ENCODE measurements at regions not wholly inside any gene's neighbourhood (a gene's known extent, or its start where the extent isn't known, plus 50 kb on each side); places are given as distances from the start of the nearest gene placed in this dataset.

- H3K36me3 ChIP-seq: no peaks in the 10 kb centered on the region
- no peak for TF ChIP-seq CTCF (IDR thresholded peaks at IDR 0.05; ENCODE audit: low read depth, low read length)
- no peaks in the 10 kb centered on the region for H3K9me3 ChIP-seq
Observed at GRCh38 chr16:35931722-35932121, 2472.3 kb downstream of the TP53TG3F start.

More at GRCh38 chr16:35931722-35932121, 2472.3 kb downstream of the TP53TG3F start:
- Histone ChIP-seq H3K4me1 (no peaks in the 10 kb centered on the region), H3K4me3 (ENCODE audit: low read depth, low read length) (no peak overlapping the region), H3K27me3 (no peaks in the 10 kb centered on the region)
- DNase-seq: no peak
